OCI-LY7 (cell line): ENCODE measurements at regions not wholly inside any gene's neighbourhood (a gene's known extent, or its start where the extent isn't known, plus 50 kb on each side); places are given as distances from the start of the nearest gene placed in this dataset.

Source experiments
- EZH2phosphoT487 ChIP-seq: fragments of 200-600 bp; sonication (generic); IDR thresholded peaks from 2 replicates; pipeline ENCODE4 v1.6.1; 2018; ENCODE audit warnings: low read depth, borderline replicate concordance, mild to moderate bottlenecking, mixed run types, antibody characterized with exemption, low read length, moderate library complexity, mixed read lengths
- TF ChIP-seq, protein P1 (sequence below): fragments of 200-600 bp; sonication (generic); conservative IDR thresholded peaks from 2 replicates; pipeline ENCODE4 v1.5.1; 2014; ENCODE audit warnings: mild to moderate bottlenecking, antibody characterized with exemption, low read length, moderate library complexity, mixed read lengths

DNA sequence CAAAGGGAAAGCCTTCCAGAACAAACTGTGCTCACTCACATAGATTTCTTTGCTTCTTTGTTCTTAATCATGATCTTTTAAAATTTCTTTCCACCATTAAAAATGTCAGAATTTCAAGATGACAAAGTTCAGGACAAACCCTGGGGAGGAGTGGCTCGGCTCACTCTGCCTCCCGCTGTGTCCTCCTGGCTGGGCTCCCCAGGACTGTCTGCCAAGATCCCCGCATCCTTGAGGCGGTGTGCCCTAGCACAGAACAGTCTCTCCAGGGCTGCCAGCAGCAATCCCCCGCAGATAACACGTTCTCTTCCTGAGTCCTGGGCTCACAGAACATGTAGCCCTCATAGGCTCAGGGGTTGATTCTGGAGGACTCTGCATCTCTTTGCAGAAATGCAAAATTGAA, 98.4 kb upstream of the KCNG1 start:
- TF ChIP-seq, protein P1, sequence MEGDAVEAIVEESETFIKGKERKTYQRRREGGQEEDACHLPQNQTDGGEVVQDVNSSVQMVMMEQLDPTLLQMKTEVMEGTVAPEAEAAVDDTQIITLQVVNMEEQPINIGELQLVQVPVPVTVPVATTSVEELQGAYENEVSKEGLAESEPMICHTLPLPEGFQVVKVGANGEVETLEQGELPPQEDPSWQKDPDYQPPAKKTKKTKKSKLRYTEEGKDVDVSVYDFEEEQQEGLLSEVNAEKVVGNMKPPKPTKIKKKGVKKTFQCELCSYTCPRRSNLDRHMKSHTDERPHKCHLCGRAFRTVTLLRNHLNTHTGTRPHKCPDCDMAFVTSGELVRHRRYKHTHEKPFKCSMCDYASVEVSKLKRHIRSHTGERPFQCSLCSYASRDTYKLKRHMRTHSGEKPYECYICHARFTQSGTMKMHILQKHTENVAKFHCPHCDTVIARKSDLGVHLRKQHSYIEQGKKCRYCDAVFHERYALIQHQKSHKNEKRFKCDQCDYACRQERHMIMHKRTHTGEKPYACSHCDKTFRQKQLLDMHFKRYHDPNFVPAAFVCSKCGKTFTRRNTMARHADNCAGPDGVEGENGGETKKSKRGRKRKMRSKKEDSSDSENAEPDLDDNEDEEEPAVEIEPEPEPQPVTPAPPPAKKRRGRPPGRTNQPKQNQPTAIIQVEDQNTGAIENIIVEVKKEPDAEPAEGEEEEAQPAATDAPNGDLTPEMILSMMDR, result no peak
- TF ChIP-seq EZH2phosphoT487, result no peak
